ENCODE measurements at regions not wholly inside any gene's neighbourhood (a gene's known extent, or its start where the extent isn't known, plus 50 kb on each side); places are given as distances from the start of the nearest gene placed in this dataset.

- H3K4me3 ChIP-seq (replicated peaks in 1 of 3), result no peak overlapping the region
- H3K36me3 ChIP-seq, result no peaks in the 10 kb centered on the region
- DNase-seq, result no peak
- H3K27me3 ChIP-seq, result no peaks in the 10 kb centered on the region
- no peaks in the 10 kb centered on the region for H3K4me1 ChIP-seq
- H3K27ac ChIP-seq, result no peak overlapping the region
- no peaks in the 10 kb centered on the region for H3K9me3 ChIP-seq
- intact Hi-C loops (cut with DNase I), result no loop called here
- TF ChIP-seq CTCF (IDR thresholded peaks at IDR 0.05) (no peak), POLR2A (IDR thresholded peaks at IDR 0.05) (no peak)
Observed at GRCh38 chr21:32894321-32894720, 122.8 kb upstream of the PAXBP1 start.

GRCh38 chr21:32900814-32901213 is 124.9 kb upstream of the OLIG2 start:
- Histone ChIP-seq H3K27me3 (no peaks in the 10 kb centered on the region), H3K9me3 (no peaks in the 10 kb centered on the region), H3K4me3 (replicated peaks in 1 of 3) (no peak overlapping the region), H3K4me1 (no peaks in the 10 kb centered on the region), H3K36me3 (no peaks in the 10 kb centered on the region), H3K27ac (no peak overlapping the region)
- TF ChIP-seq POLR2A (IDR thresholded peaks at IDR 0.05) (no peak), CTCF (IDR thresholded peaks at IDR 0.05) (no peak)
- no peak for DNase-seq
- WGBS, 2 donors, result 89 to 90% methylated on average over 4 of the region's 4 CpGs
- intact Hi-C loops (cut with DNase I), result no loop called here

- no peaks in the 10 kb centered on the region for H3K27me3 ChIP-seq
- WGBS, 2 donors, result 90 to 94% methylated on average over 3 of the region's 3 CpGs
- no peaks in the 10 kb centered on the region for H3K4me1 ChIP-seq
- intact Hi-C loops (cut with DNase I), result no loop called here
- no peaks in the 10 kb centered on the region for H3K36me3 ChIP-seq
- TF ChIP-seq CTCF (IDR thresholded peaks at IDR 0.05), result no peak
- H3K4me3 ChIP-seq (replicated peaks in 1 of 3), result no peak overlapping the region
- H3K27ac ChIP-seq, result no peak overlapping the region
- H3K9me3 ChIP-seq, result no peaks in the 10 kb centered on the region
- DNase-seq, result no peak
Observed at GRCh38 chr21:32907521-32907920, 118.2 kb upstream of the OLIG2 start.

GRCh38 chr21:32908534-32908933 is 117.2 kb upstream of the OLIG2 start:
- intact Hi-C loops (cut with DNase I), result no loop called here
- DNase-seq, result no peak
- no peaks in the 10 kb centered on the region for H3K27me3 ChIP-seq

GRCh38 chr21:32909393-32909792 is 116.3 kb upstream of the OLIG2 start:
- no peak for DNase-seq
- no peaks in the 10 kb centered on the region for H3K36me3 ChIP-seq
- H3K4me1 ChIP-seq, result no peaks in the 10 kb centered on the region
- TF ChIP-seq CTCF (IDR thresholded peaks at IDR 0.05) (no peak), POLR2A (IDR thresholded peaks at IDR 0.05) (no peak)
- no peaks in the 10 kb centered on the region for H3K9me3 ChIP-seq
- 77 to 81% methylated on average over 5 of the region's 5 CpGs for WGBS, 2 donors
- no peak overlapping the region for H3K4me3 ChIP-seq (replicated peaks in 1 of 3)
- no peak overlapping the region for H3K27ac ChIP-seq
- H3K27me3 ChIP-seq, result no peaks in the 10 kb centered on the region
- intact Hi-C loops (cut with DNase I), result no loop called here

More at GRCh38 chr21:32908534-32908933, 117.2 kb upstream of the OLIG2 start:
- no peak for TF ChIP-seq CTCF (IDR thresholded peaks at IDR 0.05)
- no peak for TF ChIP-seq POLR2A (IDR thresholded peaks at IDR 0.05)
- Histone ChIP-seq H3K27ac (no peak overlapping the region), H3K36me3 (no peaks in the 10 kb centered on the region), H3K4me1 (no peaks in the 10 kb centered on the region), H3K4me3 (replicated peaks in 1 of 3) (no peak overlapping the region), H3K9me3 (no peaks in the 10 kb centered on the region)
- WGBS, 2 donors, result 77 to 82% methylated on average over 3 of the region's 3 CpGs

Measured in thyroid gland (tissue), 4 donors.